COLO668 (cell line): ENCODE measurements at regions not wholly inside any gene's neighbourhood (a gene's known extent, or its start where the extent isn't known, plus 50 kb on each side); places are given as distances from the start of the nearest gene placed in this dataset.

Experiments used
- DNase-seq: peaks from one replicate; lab custom pipeline; 2025; ENCODE audit not compliant: unreplicated experiment; lab: John Stamatoyannopoulos, UW

GRCh38 chr1:69213644-69214043 is 354.1 kb upstream of the LRRC7 start:
- no peak for DNase-seq

GRCh38 chr1:69215883-69216282 is 351.8 kb upstream of the LRRC7 start:
- DNase-seq, result no peak

DNA sequence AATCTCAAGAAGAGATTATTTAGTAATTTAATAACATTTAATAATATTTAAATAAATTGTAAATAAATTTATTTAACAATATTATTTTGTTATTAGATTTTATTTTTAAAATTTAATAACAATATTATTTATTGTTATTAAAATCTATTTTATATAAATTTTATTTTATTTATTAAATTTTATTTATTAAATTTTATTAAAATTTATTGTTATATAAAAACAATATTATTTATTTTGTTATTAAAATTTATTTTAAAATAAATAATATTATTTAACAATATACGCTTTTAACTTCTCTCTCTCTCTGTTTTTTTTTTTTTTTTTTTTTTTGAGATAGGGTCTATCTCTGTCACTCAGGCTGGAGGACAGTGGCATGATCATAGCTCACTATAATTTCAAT is 347.1 kb upstream of the LRRC7 start:
- no peak for DNase-seq

DNA sequence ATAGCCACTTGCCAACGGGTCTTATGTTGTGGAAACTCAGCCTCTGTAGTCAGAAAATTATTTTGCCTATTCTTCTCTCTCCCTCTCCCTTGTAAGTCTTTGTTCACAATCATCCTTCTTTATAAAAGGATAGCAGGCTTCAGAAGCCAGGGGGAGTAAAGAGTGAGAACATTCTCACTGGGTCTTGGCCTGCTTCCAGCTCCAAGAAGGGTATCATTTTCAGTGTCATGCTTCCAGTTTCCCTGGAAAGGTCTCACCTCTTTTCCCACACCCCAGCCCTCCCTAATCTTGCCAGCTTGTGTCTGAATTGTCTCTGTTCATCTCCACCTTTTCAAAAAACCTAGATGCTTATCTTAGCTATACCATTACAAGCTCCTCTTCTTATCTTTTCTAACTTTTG is 346.2 kb upstream of the LRRC7 start:
- peak; percentile 34 for DNase-seq

GRCh38 chr1:69223156-69223555 is 344.6 kb upstream of the LRRC7 start:
- no peak for DNase-seq

DNA sequence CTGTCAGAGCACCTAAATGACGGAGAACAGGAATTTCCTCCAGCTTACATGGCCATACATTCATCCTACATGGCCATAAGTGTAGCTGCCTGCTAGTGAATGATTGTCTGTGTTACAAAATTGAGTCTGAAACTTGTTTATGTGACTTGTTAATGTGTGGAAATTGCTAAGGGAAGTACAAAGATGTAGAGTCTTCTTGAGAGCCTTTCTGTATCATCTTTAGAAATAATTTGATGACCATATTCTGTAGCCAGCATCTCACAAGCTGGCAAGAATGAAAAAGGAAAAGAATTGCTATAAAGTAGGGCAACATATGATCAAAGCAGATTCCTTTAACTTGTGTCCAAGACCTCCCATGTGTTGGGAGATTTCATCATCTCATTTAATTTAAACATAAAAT is 339.2 kb upstream of the LRRC7 start:
- no peak for DNase-seq

GRCh38 chr1:69230208-69230607 is 337.5 kb upstream of the LRRC7 start:
- no peak for DNase-seq

- no peak for DNase-seq
Measured at GRCh38 chr1:69233463-69233862, 334.3 kb upstream of the LRRC7 start.

- no peak for DNase-seq
Measured at GRCh38 chr1:69244211-69244610, 323.5 kb upstream of the LRRC7 start.

DNA sequence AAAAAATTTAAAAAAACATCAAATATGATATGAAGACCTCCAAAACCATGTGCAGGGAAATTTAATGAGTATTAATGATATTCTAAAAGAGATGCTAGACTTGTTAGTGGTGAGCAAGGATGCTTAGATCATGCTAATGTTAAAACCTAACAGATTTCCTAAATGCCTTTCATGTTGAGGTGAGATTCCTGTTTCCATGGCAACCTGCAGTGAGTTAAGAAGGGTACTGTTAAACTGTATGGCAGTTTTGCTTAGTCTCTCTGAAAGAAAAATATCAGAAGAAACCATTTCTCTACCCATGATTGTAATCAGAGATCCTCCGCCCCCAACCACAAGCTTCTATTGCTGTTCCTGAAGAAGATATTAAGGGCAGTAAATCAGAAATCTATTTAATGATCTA is 321.6 kb upstream of the LRRC7 start:
- no peak for DNase-seq

DNA sequence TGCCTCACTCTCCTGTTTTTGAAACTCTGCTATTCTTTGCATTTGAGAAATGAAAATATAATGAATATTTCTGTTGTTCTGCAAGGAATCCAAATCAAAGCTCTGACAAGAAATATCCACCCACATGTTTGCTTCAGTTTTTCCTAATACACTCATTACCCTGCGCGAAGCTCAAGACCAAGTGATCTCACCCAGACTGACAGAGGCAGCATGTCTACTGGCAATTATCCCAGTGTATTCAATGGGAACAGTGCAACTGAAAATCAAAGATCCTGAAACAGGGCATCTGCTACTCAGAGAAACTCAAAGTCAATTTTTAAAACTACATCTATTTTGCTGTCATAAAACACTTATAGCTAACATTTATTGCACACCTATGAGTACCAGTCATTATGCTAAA is 321.0 kb upstream of the LRRC7 start:
- no peak for DNase-seq

GRCh38 chr1:69252696-69253095 is 315.0 kb upstream of the LRRC7 start:
- no peak for DNase-seq

DNA sequence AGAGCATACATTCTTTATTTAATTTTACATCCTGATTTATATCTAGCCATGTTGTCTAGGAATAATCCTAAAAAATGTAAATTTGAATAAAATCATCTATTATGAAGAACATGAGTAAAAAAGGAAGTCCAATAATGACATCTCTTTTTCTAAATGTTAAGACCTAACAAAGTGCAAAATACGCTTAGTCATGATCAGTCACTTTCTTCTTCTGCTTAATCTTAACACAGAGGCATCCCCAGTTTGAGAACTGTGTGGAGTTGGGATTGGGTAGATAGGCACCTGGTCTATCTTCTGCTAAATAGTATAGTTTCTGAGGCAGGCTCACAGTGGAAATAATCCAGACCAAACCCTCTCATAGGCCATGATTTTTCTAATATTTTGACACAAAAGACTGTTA is 311.7 kb upstream of the LRRC7 start:
- no peak for DNase-seq

DNA sequence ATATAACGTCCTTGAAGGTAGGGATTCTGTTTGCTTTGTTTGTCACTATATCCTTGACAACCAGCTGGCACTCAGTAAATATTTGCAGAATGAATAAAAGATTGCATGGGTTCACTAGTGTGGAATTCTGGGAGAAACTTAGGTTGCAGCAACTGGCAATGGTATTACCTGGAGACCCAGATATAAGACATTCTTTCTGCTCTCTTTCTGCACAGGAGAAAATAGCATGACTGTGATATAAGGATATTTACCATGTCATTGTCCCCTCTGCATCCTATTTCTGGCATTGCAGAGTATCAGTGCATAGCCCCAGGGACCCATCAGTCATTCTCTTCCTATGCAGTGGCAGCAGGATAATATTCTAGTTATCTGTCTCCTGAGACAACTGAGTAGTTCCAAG is 308.9 kb upstream of the LRRC7 start:
- no peak for DNase-seq

- peak; percentile 37 for DNase-seq
Measured at GRCh38 chr1:69263921-69264391, 303.8 kb upstream of the LRRC7 start.

- DNase-seq, result no peak
Measured at GRCh38 chr1:69269491-69269890, 298.2 kb upstream of the LRRC7 start.

GRCh38 chr1:69271587-69272125 is 296.1 kb upstream of the LRRC7 start:
- no peak for DNase-seq

DNA sequence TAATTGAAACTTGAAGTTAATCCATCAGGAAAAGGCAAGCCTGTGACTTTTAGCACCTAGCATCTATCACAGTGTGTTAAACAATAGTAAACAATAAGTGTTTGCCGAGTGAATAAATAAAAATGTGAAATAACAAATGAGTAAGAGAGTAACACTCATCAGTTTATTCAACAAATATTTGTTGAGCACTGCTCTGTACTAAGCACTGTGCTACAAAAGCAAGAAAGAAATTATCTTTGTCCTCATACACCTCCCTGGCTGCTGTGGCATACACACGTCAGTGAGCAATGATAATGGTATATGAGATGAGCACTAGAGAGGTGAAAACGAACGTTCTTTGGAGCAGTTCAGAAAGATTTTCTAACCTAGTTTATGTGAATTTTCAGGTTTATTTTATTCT is 295.0 kb upstream of the LRRC7 start:
- peak; percentile 21 for DNase-seq

- no peak for DNase-seq
Measured at GRCh38 chr1:69278923-69279322, 288.8 kb upstream of the LRRC7 start.

DNA sequence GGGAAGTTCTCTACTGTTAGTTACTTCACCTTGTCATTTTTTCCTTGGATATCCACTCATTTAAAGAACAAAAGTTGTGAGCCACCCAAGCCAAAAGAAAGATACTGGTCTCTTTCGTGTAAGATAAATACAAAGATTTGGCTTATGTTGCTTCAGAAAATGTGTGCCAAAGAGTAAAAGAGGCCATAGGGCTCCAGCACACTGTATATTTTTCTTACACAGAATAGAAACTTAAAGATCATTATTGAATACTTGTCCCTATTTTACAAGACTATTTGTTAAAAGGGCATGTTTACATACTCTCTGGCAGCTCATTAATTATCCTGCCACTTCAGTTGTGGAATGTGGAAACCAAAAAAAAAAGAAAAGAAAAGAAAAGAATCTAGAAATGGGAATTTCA is 284.2 kb upstream of the LRRC7 start:
- DNase-seq, result no peak

GRCh38 chr1:69284508-69284907 is 283.2 kb upstream of the LRRC7 start:
- no peak for DNase-seq

- DNase-seq, result no peak
Measured at GRCh38 chr1:69288416-69288815, 279.3 kb upstream of the LRRC7 start.

- no peak for DNase-seq
Measured at GRCh38 chr1:69290291-69290690, 277.4 kb upstream of the LRRC7 start.

DNA sequence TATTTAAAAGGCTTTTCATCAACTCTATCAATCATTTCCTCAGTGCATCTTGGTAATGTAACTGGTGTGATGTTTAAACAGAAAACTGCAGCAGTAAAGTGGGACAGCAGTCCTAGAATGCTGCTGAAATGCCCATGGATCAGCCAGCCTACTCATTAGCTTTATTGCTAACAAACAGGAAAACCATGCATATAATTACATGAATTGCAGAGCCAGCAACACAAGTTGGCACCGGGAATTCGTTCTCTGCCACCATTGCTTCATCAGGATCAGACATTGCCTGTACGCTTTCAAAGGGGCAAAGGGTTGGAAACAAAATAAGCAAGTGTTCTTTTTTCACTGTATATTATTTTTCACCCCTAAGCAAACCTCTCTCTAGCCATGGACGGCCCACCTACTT is 276.2 kb upstream of the LRRC7 start:
- DNase-seq, result no peak
